GM21381 (cell line): ENCODE measurements at regions not wholly inside any gene's neighbourhood (a gene's known extent, or its start where the extent isn't known, plus 50 kb on each side); places are given as distances from the start of the nearest gene placed in this dataset.
"Not testable (repeated sequence)": the region's sequence is repeated elsewhere in the genome, so short reads cannot be mapped to it uniquely, and the experiment has no call there.

Experiments
- ATAC-seq: cut with Tn5 transposase; IDR thresholded peaks from one replicate; pipeline ENCODE4 v1.9.1; 2021; ENCODE audit warnings: mild to moderate bottlenecking, moderate library complexity; ENCODE audit not compliant: unreplicated experiment

DNA sequence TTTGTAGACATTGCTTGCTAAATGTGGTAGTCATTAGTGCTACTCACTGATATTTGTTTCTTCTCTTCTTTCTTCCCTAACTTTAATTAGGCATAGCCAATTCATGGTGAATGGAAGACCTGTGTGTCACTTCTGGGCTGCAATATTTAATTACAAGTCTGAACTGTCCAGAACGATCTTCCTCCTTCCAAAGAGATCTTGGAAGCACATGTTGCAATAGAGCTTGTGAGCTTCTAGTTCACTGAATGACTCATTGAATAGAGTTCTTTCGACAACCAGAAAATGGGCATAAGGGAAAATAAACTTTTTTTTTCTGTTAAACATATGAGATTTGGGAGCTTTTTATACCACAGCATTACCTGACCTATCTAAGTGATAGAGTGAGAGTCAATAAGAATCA, 1264.6 kb downstream of the PCDH9 start:
- ATAC-seq: no peak

DNA sequence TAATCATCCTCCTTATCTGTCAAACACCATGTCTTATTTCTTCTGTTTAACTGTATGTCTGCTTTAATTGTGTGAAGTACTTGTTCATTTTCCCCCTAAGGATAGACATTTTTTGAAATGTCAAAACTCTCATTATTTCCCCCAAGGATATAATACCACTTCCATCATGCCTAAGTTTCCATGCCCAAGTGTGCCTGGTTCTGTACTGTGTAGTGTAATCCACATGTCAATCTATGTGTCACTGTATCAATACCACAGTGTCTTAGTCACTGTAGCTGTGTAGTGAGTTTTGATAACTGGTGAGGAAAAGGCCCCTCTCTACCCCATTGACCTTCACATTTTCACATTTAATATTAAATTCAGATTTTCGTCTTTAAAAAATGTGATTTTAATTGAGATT, 1265.5 kb downstream of the PCDH9 start:
- no peak for ATAC-seq

DNA sequence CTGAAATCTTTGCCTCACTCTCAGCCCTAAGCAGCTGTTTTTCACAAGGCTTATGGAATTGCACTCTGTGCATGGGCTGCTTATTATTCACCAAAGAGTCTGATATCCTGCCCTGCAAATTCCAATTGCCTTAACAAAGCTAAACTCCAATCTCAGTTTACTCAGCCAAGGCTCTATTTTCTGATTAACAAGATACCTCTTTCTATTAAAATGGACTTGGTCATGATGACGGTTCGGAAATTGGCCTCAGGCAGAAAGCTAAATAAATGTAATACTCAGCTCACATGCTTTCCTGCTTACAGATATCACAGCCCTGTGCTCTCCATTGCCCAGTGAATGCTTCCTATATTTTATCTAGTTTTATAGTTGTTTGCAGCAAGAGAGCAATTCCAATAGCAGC, 1270.8 kb downstream of the PCDH9 start:
- ATAC-seq: no peak

- ATAC-seq: no peak
Measured at GRCh38 chr13:65946387-65946786, 1283.7 kb downstream of the PCDH9 start.

- ATAC-seq: no peak
Measured at GRCh38 chr13:65943708-65944107, 1286.4 kb downstream of the PCDH9 start.

DNA sequence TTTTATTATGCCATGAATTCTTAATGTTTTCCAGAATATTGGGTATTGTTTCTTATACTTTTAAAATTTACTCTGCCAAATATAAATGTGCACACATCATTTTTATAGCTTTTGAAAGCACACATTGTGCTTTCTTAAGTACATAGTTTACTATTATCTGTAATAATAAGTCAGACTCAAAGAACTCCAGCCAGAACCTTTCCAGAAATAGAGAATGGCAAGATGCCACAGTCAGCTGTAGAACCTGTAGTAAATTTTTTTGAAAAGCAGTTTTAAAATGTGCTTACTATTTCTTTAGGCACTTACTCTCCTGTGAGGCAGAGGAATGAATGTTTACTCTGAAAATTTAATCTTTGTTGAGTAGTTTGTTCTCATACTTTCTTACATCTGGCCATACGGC, 1287.1 kb downstream of the PCDH9 start:
- ATAC-seq: no peak

DNA sequence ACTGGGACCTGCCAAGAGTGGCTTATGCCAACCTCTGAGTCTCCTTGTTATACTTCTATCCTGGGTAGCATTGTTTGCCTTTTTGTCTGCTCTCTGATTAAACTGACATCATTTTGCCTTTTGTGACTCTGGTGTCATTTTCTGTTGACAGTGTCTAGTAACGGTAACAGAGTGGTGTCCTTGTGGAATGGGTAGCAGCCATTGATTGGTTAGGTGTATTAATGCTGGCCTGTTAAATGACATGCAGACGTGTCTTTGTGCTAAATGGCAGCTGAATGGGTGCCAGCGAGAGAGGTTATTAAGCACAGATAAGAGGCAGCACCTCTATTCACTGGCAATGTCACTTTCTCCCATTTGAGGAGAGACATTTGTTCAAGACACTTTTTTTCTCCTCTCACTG, 1289.4 kb downstream of the PCDH9 start:
- no peak for ATAC-seq

- no peak for ATAC-seq
Measured at GRCh38 chr13:65937251-65937650, 1292.9 kb downstream of the PCDH9 start.

DNA sequence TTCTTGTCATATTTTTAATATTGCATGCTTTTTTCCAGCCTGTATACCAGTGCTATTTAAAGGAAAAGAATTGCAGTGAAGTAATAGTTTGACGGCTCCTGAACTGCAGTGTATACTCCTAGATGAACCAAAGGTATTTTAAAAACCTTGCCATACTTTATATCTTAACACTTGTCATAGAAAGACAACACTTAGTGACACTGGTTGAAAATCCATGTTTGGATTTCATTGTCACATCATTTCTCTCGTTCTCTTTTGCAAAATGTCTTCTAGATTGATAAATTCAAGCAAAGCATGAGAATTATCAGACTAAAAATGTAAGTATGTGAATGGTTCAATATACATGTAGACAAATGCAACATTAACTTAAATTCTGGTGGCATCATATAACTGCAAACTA, 1293.9 kb downstream of the PCDH9 start:
- no peak for ATAC-seq

DNA sequence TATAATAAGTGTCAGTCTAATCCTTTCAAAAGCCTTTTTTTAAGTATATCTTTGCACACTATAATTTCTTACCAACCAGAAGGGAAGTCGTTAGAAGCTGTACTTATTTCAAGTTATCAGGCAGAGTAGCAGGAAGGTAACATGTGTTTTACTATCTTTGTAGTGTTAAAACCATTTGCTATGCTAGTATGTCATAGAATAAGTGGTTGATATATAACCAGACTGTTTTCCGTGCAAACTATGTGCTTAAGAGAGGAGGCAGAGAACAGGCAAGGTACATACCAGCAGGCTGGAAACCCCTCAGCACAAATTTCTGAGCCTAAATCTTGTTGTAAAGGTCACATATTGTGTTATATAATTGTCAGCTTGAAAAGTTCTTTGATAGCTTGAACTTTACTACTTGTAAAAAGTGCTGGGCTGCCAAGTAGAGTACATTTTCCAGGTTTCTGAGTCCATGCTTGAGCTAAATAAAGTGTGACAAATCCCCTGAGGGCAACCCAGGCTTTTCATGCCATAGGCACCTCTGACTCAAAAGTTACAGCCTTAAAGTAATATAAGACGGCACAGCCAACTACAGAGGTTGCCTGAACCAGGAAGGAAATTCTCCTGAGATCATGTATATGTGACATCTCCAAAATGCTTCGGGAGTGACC, 1297.4 kb downstream of the PCDH9 start:
- no peak for ATAC-seq

- no peak for ATAC-seq
Measured at GRCh38 chr13:65932013-65932412, 1298.1 kb downstream of the PCDH9 start.

GRCh38 chr13:65929436-65929835, 1300.7 kb downstream of the PCDH9 start:
- ATAC-seq: no peak

DNA sequence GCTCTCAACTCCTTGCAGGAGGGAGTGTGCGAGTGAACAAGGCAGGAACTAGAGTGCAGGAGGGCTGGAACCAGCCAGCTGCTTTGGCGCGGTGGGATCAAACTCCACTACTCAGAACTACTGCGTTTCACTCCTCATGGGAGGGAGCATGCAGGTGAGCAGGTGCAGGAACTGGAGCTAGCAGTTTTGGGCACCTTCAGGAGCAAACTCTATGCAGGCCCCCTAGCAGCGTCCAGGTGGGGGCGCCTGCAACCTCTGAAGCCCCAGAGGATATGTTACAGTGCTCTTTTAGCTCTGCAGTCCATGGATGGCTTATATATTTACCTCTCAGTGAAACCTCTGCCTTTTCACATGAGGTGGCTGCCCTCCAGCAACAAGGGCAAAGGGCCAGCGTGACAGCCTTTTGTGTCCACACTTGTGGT, 1303.4 kb downstream of the PCDH9 start:
- no peak for ATAC-seq

DNA sequence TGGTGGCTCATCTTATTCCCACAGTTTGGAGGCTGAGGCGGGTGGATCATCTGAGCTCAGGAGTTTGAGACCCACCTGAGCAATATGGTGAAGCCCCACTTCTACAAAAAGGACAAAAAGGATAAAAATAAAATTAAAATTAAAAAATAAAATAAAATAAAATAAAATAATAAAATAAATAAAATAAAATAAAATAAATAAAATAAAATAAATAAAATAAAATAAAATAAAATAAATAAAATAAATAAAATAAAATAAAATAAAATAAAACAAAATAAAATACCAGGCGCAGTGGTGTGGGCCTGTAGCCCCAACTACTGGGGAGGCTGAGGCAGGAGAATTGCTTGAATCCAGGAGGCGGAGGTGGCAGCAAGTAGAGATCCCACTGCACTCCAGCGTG, 1307.3 kb downstream of the PCDH9 start:
- ATAC-seq: not testable (repeated sequence)

- no peak for ATAC-seq
Measured at GRCh38 chr13:65921933-65922332, 1308.2 kb downstream of the PCDH9 start.

GRCh38 chr13:65917731-65918130, 1312.4 kb downstream of the PCDH9 start:
- no peak for ATAC-seq

DNA sequence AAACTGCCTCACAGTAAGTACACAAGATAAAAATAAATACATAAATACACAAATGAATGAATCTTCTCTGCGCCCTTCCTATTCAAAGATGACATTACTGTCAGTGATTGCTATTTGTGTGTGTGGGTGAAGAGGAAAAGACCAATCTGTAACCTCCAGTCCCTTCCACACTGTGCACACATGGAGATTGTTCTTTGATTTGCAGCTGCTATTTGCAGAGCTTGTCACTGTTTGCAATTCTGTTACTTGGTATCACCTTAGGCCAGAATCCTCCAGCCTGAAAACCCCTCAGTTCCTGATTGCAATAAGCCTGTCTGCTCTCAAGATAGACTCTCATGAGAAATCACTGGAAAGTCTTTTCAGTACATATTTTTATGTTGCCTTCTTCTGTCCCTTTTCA, 1314.9 kb downstream of the PCDH9 start:
- ATAC-seq: no peak

GRCh38 chr13:65914716-65915115, 1315.4 kb downstream of the PCDH9 start:
- ATAC-seq: no peak

GRCh38 chr13:65913173-65913572, 1317.0 kb downstream of the PCDH9 start:
- ATAC-seq: no peak

DNA sequence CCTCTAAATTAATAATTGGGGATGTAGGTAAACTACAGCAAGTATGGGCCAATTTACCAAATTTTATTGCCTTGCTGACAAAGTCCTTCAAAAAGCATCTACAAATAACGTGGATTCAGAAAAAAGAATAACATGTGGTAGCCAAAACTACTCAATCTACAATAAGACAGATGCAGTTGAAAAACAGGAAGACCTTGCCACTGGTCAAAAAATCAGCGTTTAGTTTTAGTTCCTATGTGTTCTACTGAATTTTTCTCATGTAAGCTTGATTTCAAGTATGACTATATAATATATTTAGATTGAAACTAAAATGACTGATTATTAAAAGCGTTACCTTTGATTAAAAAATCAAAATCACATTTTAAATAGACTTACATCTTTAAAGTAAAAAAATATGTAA, 1317.6 kb downstream of the PCDH9 start:
- ATAC-seq: no peak

GRCh38 chr13:65911546-65912193, 1318.5 kb downstream of the PCDH9 start:
- no peak for ATAC-seq

DNA sequence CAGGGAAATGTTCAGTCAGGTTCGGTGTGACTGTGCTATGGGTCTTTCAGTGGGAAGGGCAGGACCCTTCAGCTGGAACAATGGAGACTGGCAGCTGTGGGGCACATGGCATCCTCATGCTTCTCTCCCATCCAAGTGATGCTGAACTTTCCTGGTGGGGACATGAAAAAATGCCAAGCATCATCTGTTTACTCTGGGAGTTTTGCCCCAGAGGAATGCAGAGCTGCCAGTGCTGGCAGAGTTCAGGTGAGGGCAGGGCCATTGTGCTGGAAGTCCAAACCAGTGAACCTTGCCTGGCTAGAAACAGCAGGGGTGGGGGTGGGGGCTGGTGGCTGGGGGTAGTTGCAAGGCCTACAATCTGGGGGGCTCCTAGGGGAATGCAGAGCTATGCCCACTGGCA, 1320.6 kb downstream of the PCDH9 start:
- no peak for ATAC-seq
